CD14-positive monocyte (primary cell): ENCODE measurements at regions not wholly inside any gene's neighbourhood (a gene's known extent, or its start where the extent isn't known, plus 50 kb on each side); places are given as distances from the start of the nearest gene placed in this dataset.

Experiments used
- DNase-seq, 3 donors: peaks; one replicate each; pipeline ENCODE4 v3.0.0-alpha.2; 2011 to 2022
- H2AFZ ChIP-seq: 2 replicates; pipeline ENCODE4 v1.6.0; 2012; ENCODE audit warnings: mild to moderate bottlenecking, low read depth, low read length, inconsistent platforms; ENCODE audit not compliant: insufficient read depth, poor library complexity, severe bottlenecking
- H3K27ac ChIP-seq, 2 donors: 1 replicate in 1 of 2; 2 replicates in 1 of 2; pipeline ENCODE4 v1.5.1; 2012 to 2013; ENCODE audit warnings: low read length in 2 of 2, control low read depth in 1 of 2, inconsistent platforms in 1 of 2, low read depth in 1 of 2, mild to moderate bottlenecking in 1 of 2
- H3K27me3 ChIP-seq, 2 donors: one replicate each; pipeline versions ENCODE4 v1.6.0 to v1.6.1; 2011 to 2013; ENCODE audit warnings: low read length in 2 of 2; ENCODE audit not compliant: control insufficient read depth in 2 of 2, insufficient read depth in 2 of 2
- H3K36me3 ChIP-seq, 2 donors: replicated peaks in 1 of 2; 1 replicate in 1 of 2; 2 replicates in 1 of 2; pipeline versions ENCODE4 v1.5.1 to v1.6.1; 2012 to 2013; ENCODE audit warnings: low read length in 2 of 2, control low read depth in 1 of 2, inconsistent platforms in 1 of 2, mild to moderate bottlenecking in 1 of 2; ENCODE audit not compliant: insufficient read depth in 2 of 2, control insufficient read depth in 1 of 2
- H3K4me1 ChIP-seq, 2 donors: 1 replicate in 1 of 2; 2 replicates in 1 of 2; pipeline versions ENCODE4 v1.5.1 to v1.6.1; 2012 to 2013; ENCODE audit warnings: low read length in 2 of 2, control low read depth in 1 of 2, inconsistent platforms in 1 of 2, mild to moderate bottlenecking in 1 of 2, moderate library complexity in 1 of 2; ENCODE audit not compliant: insufficient read depth in 2 of 2, control insufficient read depth in 1 of 2
- H3K4me2 ChIP-seq: replicated peaks from 2 replicates; pipeline ENCODE3; 2012; ENCODE audit warnings: low read length, moderate library complexity, mild to moderate bottlenecking; ENCODE audit not compliant: poor library complexity, severe bottlenecking; ENCODE audit errors: extremely low read depth
- H3K4me3 ChIP-seq, 3 experiments: fragments of 200-600 bp in 1 of 3; sonication (generic) in 1 of 3; replicated peaks in 1 of 3; 1 replicate in 2 of 3; 2 replicates in 1 of 3; pipeline ENCODE4 v1.5.1; 2011 to 2013; ENCODE audit warnings: low read length in 3 of 3, mild to moderate bottlenecking in 3 of 3, control low read depth in 2 of 3, low read depth in 2 of 3, inconsistent platforms in 1 of 3, moderate library complexity in 1 of 3
- H3K79me2 ChIP-seq: 2 replicates; pipeline ENCODE4 v1.6.0; 2012; ENCODE audit warnings: mild to moderate bottlenecking, control low read depth, inconsistent platforms, low read length, moderate library complexity; ENCODE audit not compliant: insufficient read depth
- H3K9ac ChIP-seq: 2 replicates; pipeline ENCODE4 v1.6.0; 2017; ENCODE audit warnings: low read length, mild to moderate bottlenecking; ENCODE audit not compliant: insufficient read depth, poor library complexity, severe bottlenecking
- H3K9me3 ChIP-seq, 2 donors: replicated peaks in 1 of 2; 1 replicate in 1 of 2; 2 replicates in 1 of 2; pipeline versions ENCODE4 v1.5.1 to v1.6.1; 2012 to 2013; ENCODE audit warnings: low read length in 2 of 2, control low read depth in 1 of 2; ENCODE audit not compliant: control insufficient read depth in 1 of 2, insufficient read depth in 1 of 2
- H4K20me1 ChIP-seq: 2 replicates; pipeline ENCODE4 v1.6.0; 2012; ENCODE audit warnings: mild to moderate bottlenecking, low read length, control low read depth, moderate library complexity; ENCODE audit not compliant: insufficient read depth
- H3K27ac Mint-ChIP-seq, 7 donors: one replicate each; pipeline ENCODE4 v1.8.0; 2020; ENCODE audit warnings: mild to moderate bottlenecking in 7 of 7, mixed read lengths in 7 of 7, moderate library complexity in 6 of 7, inconsistent platforms in 2 of 7
- H3K27me3 Mint-ChIP-seq, 3 donors: one replicate each; pipeline ENCODE4 v1.8.0; 2021 to 2022; ENCODE audit warnings: low read depth in 3 of 3, mild to moderate bottlenecking in 3 of 3, mixed read lengths in 3 of 3, moderate library complexity in 3 of 3, inconsistent platforms in 1 of 3
- H3K36me3 Mint-ChIP-seq, 2 donors: one replicate each; pipeline ENCODE4 v1.8.0; 2020; ENCODE audit warnings: mixed read lengths in 2 of 2, inconsistent platforms in 1 of 2, mild to moderate bottlenecking in 1 of 2
- H3K4me1 Mint-ChIP-seq: one replicate; pipeline ENCODE4 v1.8.0; 2020; ENCODE audit warnings: mild to moderate bottlenecking, mixed read lengths
- H3K4me3 Mint-ChIP-seq, 2 donors: one replicate each; pipeline ENCODE4 v1.8.0; 2020; ENCODE audit warnings: mild to moderate bottlenecking in 2 of 2, mixed read lengths in 2 of 2, moderate library complexity in 1 of 2
- H3K9me3 Mint-ChIP-seq, 7 donors: one replicate each; pipeline ENCODE4 v1.8.0; 2020 to 2022; ENCODE audit warnings: mixed read lengths in 7 of 7, mild to moderate bottlenecking in 6 of 7, moderate library complexity in 6 of 7, inconsistent platforms in 2 of 7
- CTCF ChIP-seq: fragments of 200-600 bp; IDR thresholded peaks from one replicate; pipeline ENCODE4 v1.8.0; 2022; ENCODE audit warnings: antibody characterized with exemption, mild to moderate bottlenecking
- WGBS: methylation state at CpG from one replicate; pipeline ENCODE4 v1.1.5; 2013; ENCODE audit warnings: missing lambda C conversion rate; ENCODE audit not compliant: insufficient coverage; 5-methylcytosine and 5-hydroxymethylcytosine counted together
- intact Hi-C, 2 donors: fragments of 100-400 bp; cut with micrococcal nuclease; formaldehyde crosslinking; loops; one replicate each; pipeline versions ENCODE4 v1.15.0 to v1.15.1; 2023

- Histone ChIP-seq H3K4me2 (no peak overlapping the region), H3K79me2 (no peaks in the 10 kb centered on the region), H3K27me3 (no peaks in the 10 kb centered on the region), H3K4me1 (no peaks in the 10 kb centered on the region), H2AFZ (no peak overlapping the region), H4K20me1 (no peaks in the 10 kb centered on the region), H3K27ac (no peak overlapping the region), H3K9me3 (peaks cover 21 to 29% of the 10 kb centered on the region in 2 donors), H3K9ac (no peak overlapping the region), H3K4me3 (no peak overlapping the region), H3K36me3 (no peaks in the 10 kb centered on the region)
- H3K4me3 Mint-ChIP-seq = no peak overlapping the region
- no peaks in the 10 kb centered on the region for H3K27me3 Mint-ChIP-seq
- TF ChIP-seq CTCF = no peak
- no peaks in the 10 kb centered on the region for H3K36me3 Mint-ChIP-seq
- H3K4me1 Mint-ChIP-seq = no peaks in the 10 kb centered on the region
- DNase-seq = no peak
- peaks cover 0 to 13% (median 7%) of the 10 kb centered on the region in 7 donors for H3K9me3 Mint-ChIP-seq
- intact Hi-C loops = no loop called here
- H3K27ac Mint-ChIP-seq = no peak overlapping the region
These were observed 600.6 kb upstream of the LMO3 start for GRCh38 chr12:17206553-17206952.

- Mint-ChIP-seq H3K27me3 (no peaks in the 10 kb centered on the region), H3K36me3 (no peaks in the 10 kb centered on the region), H3K27ac (no peak overlapping the region), H3K9me3 (peaks cover 0 to 12% (median 6%) of the 10 kb centered on the region in 7 donors), H3K4me1 (no peaks in the 10 kb centered on the region), H3K4me3 (no peak overlapping the region)
- Histone ChIP-seq H3K4me2 (no peak overlapping the region), H3K79me2 (no peaks in the 10 kb centered on the region), H3K27me3 (no peaks in the 10 kb centered on the region), H3K4me1 (no peaks in the 10 kb centered on the region), H3K36me3 (no peaks in the 10 kb centered on the region), H3K9me3 (peaks cover 21 to 27% of the 10 kb centered on the region in 2 donors), H3K27ac (no peak overlapping the region), H3K4me3 (no peak overlapping the region), H3K9ac (no peak overlapping the region), H2AFZ (no peak overlapping the region), H4K20me1 (no peaks in the 10 kb centered on the region)
- intact Hi-C loops = no loop called here
- 77% methylated on average over 3 of the region's 3 CpGs for WGBS
- no peak for TF ChIP-seq CTCF
- DNase-seq = no peak
These were observed 598.5 kb upstream of the LMO3 start for GRCh38 chr12:17204289-17205054.
